Neural progenitor cell (in vitro differentiated cells): ENCODE measurements at regions not wholly inside any gene's neighbourhood (a gene's known extent, or its start where the extent isn't known, plus 50 kb on each side); places are given as distances from the start of the nearest gene placed in this dataset.

Experiments
- DNase-seq: peaks from one replicate; pipeline ENCODE4 v3.0.0-alpha.2; 2016; ENCODE audit warnings: low spot score
- H2AFZ ChIP-seq: fragments of 200-600 bp; sonication (generic); replicated peaks from 2 replicates; pipeline ENCODE4 v1.6.1; 2016; ENCODE audit warnings: antibody characterized with exemption
- H3F3A ChIP-seq: fragments of 200-600 bp; sonication (generic); 2 replicates; pipeline ENCODE4 v1.6.1; 2016; ENCODE audit warnings: antibody characterized with exemption, low read depth
- H3K27ac ChIP-seq: fragments of 200-600 bp; sonication (generic); 2 replicates; pipeline ENCODE4 v1.5.1; 2016; ENCODE audit warnings: mild to moderate bottlenecking
- H3K27me3 ChIP-seq: fragments of 200-600 bp; sonication (generic); 2 replicates; pipeline ENCODE4 v1.6.1; 2016; ENCODE audit warnings: mild to moderate bottlenecking, moderate library complexity
- H3K36me3 ChIP-seq: fragments of 200-600 bp; sonication (generic); 2 replicates; pipeline ENCODE4 v1.5.1; 2016
- H3K4me1 ChIP-seq: fragments of 200-600 bp; sonication (generic); 2 replicates; pipeline ENCODE4 v1.6.1; 2016; ENCODE audit warnings: mixed run types
- H3K4me2 ChIP-seq: fragments of 200-600 bp; sonication (generic); 2 replicates; pipeline ENCODE4 v1.6.1; 2016
- H3K4me3 ChIP-seq: fragments of 200-600 bp; sonication (generic); 2 replicates; pipeline ENCODE4 v1.5.1; 2016
- H3K79me2 ChIP-seq: fragments of 200-600 bp; sonication (generic); 2 replicates; pipeline ENCODE4 v1.6.1; 2016; ENCODE audit warnings: low read depth
- H3K9ac ChIP-seq: fragments of 200-600 bp; sonication (generic); 2 replicates; pipeline ENCODE4 v1.6.1; 2016
- H3K9me3 ChIP-seq: fragments of 200-600 bp; sonication (generic); 2 replicates; pipeline ENCODE4 v1.5.1; 2016; ENCODE audit warnings: low read depth
- H4K20me1 ChIP-seq: fragments of 200-600 bp; sonication (generic); 2 replicates; pipeline ENCODE4 v1.6.1; 2016; ENCODE audit warnings: low read depth
- H3K27ac Mint-ChIP-seq: 3 replicates; pipeline ENCODE4 v1.8.0; 2021; ENCODE audit warnings: mixed read lengths
- H3K27me3 Mint-ChIP-seq: 2 replicates; pipeline ENCODE4 v1.8.0; 2022; ENCODE audit warnings: low read depth, mild to moderate bottlenecking, inconsistent platforms, moderate library complexity, mixed read lengths; ENCODE audit not compliant: insufficient read depth
- H3K36me3 Mint-ChIP-seq: 3 replicates; pipeline ENCODE4 v1.8.0; 2021; ENCODE audit warnings: mixed read lengths
- H3K4me1 Mint-ChIP-seq: 3 replicates; pipeline ENCODE4 v1.8.0; 2021; ENCODE audit warnings: mixed read lengths
- H3K4me3 Mint-ChIP-seq: 3 replicates; pipeline ENCODE4 v1.8.0; 2021; ENCODE audit warnings: mild to moderate bottlenecking, moderate library complexity, mixed read lengths
- H3K9me3 Mint-ChIP-seq: 3 replicates; pipeline ENCODE4 v1.8.0; 2020; ENCODE audit warnings: mixed read lengths
- CTCF ChIP-seq: fragments of 200-600 bp; sonication (generic); IDR thresholded peaks from 2 replicates; pipeline ENCODE4 v1.5.1; 2017; ENCODE audit warnings: antibody characterized with exemption, mild to moderate bottlenecking
- EZH2 ChIP-seq: fragments of 200-600 bp; sonication (generic); IDR thresholded peaks from 2 replicates; pipeline ENCODE4 v1.6.1; 2017; ENCODE audit warnings: antibody characterized with exemption, mild to moderate bottlenecking, moderate library complexity
- EZH2phosphoT487 ChIP-seq: fragments of 200-600 bp; sonication (generic); IDR thresholded peaks from 2 replicates; pipeline ENCODE4 v1.6.1; 2017; ENCODE audit warnings: antibody characterized with exemption

GRCh38 chr1:87542697-87543096, 214.0 kb downstream of the LMO4 start:
- Mint-ChIP-seq H3K36me3 (no peaks in the 10 kb centered on the region), H3K4me3 (no peak overlapping the region), H3K27me3 (no peaks in the 10 kb centered on the region), H3K9me3 (peaks cover 51% of the 10 kb centered on the region), H3K4me1 (no peaks in the 10 kb centered on the region), H3K27ac (no peak overlapping the region)
- no peak overlapping the region for H2AFZ ChIP-seq
- no peak overlapping the region for H3K9ac ChIP-seq
- no peak for TF ChIP-seq EZH2
- no peak for TF ChIP-seq CTCF
- no peak for TF ChIP-seq EZH2phosphoT487
- no peak for DNase-seq
- H3K4me2 ChIP-seq = no peak overlapping the region
- no peaks in the 10 kb centered on the region for H3K4me1 ChIP-seq
- no peaks in the 10 kb centered on the region for H3F3A ChIP-seq
- no peaks in the 10 kb centered on the region for H3K27me3 ChIP-seq
- no peaks in the 10 kb centered on the region for H3K36me3 ChIP-seq
- no peaks in the 10 kb centered on the region for H3K79me2 ChIP-seq
- no peak overlapping the region for H3K27ac ChIP-seq
- no peak overlapping the region for H3K4me3 ChIP-seq
- no peaks in the 10 kb centered on the region for H4K20me1 ChIP-seq
- H3K9me3 ChIP-seq = no peaks in the 10 kb centered on the region

GRCh38 chr1:87549738-87550137, 221.1 kb downstream of the LMO4 start:
- Mint-ChIP-seq H3K4me3 (no peak overlapping the region), H3K36me3 (no peaks in the 10 kb centered on the region), H3K27me3 (no peaks in the 10 kb centered on the region), H3K27ac (no peak overlapping the region), H3K4me1 (no peaks in the 10 kb centered on the region), H3K9me3 (peaks cover 20% of the 10 kb centered on the region)
- no peaks in the 10 kb centered on the region for H3F3A ChIP-seq
- no peaks in the 10 kb centered on the region for H3K4me1 ChIP-seq
- no peak overlapping the region for H3K4me3 ChIP-seq
- TF ChIP-seq CTCF (no peak), EZH2 (no peak), EZH2phosphoT487 (no peak)
- no peaks in the 10 kb centered on the region for H3K9me3 ChIP-seq
- H3K4me2 ChIP-seq = no peak overlapping the region
- no peaks in the 10 kb centered on the region for H3K79me2 ChIP-seq
- H4K20me1 ChIP-seq = no peaks in the 10 kb centered on the region
- H2AFZ ChIP-seq = no peak overlapping the region
- H3K36me3 ChIP-seq = no peaks in the 10 kb centered on the region
- H3K27me3 ChIP-seq = no peaks in the 10 kb centered on the region
- no peak overlapping the region for H3K9ac ChIP-seq
- DNase-seq = no peak
- H3K27ac ChIP-seq = no peak overlapping the region

- H3K9me3 ChIP-seq = no peaks in the 10 kb centered on the region
- Mint-ChIP-seq H3K27ac (no peak overlapping the region), H3K36me3 (no peaks in the 10 kb centered on the region), H3K4me3 (no peak overlapping the region), H3K9me3 (no peaks in the 10 kb centered on the region), H3K27me3 (no peaks in the 10 kb centered on the region), H3K4me1 (no peaks in the 10 kb centered on the region)
- H3K36me3 ChIP-seq = no peaks in the 10 kb centered on the region
- DNase-seq = no peak
- no peak overlapping the region for H3K4me3 ChIP-seq
- H4K20me1 ChIP-seq = no peaks in the 10 kb centered on the region
- no peaks in the 10 kb centered on the region for H3K79me2 ChIP-seq
- no peak overlapping the region for H3K27ac ChIP-seq
- no peaks in the 10 kb centered on the region for H3K4me1 ChIP-seq
- no peaks in the 10 kb centered on the region for H3F3A ChIP-seq
- no peaks in the 10 kb centered on the region for H3K27me3 ChIP-seq
- TF ChIP-seq EZH2phosphoT487 (no peak), EZH2 (no peak), CTCF (no peak)
- no peak overlapping the region for H3K4me2 ChIP-seq
- no peak overlapping the region for H2AFZ ChIP-seq
- no peak overlapping the region for H3K9ac ChIP-seq
Observed at GRCh38 chr1:87553511-87553910, 224.8 kb downstream of the LMO4 start.

- Histone ChIP-seq H3K9me3 (no peaks in the 10 kb centered on the region), H3K4me2 (no peak overlapping the region), H2AFZ (no peak overlapping the region), H3K79me2 (no peaks in the 10 kb centered on the region), H3K36me3 (no peaks in the 10 kb centered on the region), H3K27ac (no peak overlapping the region), H3F3A (no peaks in the 10 kb centered on the region), H3K4me1 (no peaks in the 10 kb centered on the region), H4K20me1 (no peaks in the 10 kb centered on the region), H3K4me3 (no peak overlapping the region), H3K27me3 (no peaks in the 10 kb centered on the region), H3K9ac (no peak overlapping the region)
- no peak overlapping the region for H3K4me3 Mint-ChIP-seq
- no peaks in the 10 kb centered on the region for H3K36me3 Mint-ChIP-seq
- no peak overlapping the region for H3K27ac Mint-ChIP-seq
- peaks cover 4% of the 10 kb centered on the region for H3K4me1 Mint-ChIP-seq
- H3K9me3 Mint-ChIP-seq = no peaks in the 10 kb centered on the region
- TF ChIP-seq CTCF = no peak
- TF ChIP-seq EZH2 = no peak
- no peak for TF ChIP-seq EZH2phosphoT487
- no peaks in the 10 kb centered on the region for H3K27me3 Mint-ChIP-seq
- DNase-seq = no peak
Observed at GRCh38 chr1:87555366-87555765, 226.7 kb downstream of the LMO4 start.
